Neural cell (in vitro differentiated cells): ENCODE measurements at regions not wholly inside any gene's neighbourhood (a gene's known extent, or its start where the extent isn't known, plus 50 kb on each side); places are given as distances from the start of the nearest gene placed in this dataset.

Experiments used
- CTCF ChIP-seq: fragments of 450-650 bp; IDR thresholded peaks from 2 replicates; pipeline ENCODE4 v1.5.1; 2014; ENCODE audit warnings: antibody characterized with exemption, mild to moderate bottlenecking, moderate library complexity; ENCODE audit not compliant: poor library complexity, severe bottlenecking
- EP300 ChIP-seq: fragments of 450-650 bp; conservative IDR thresholded peaks from 2 replicates; pipeline ENCODE4 v1.6.1; 2014; ENCODE audit warnings: antibody characterized with exemption, mild to moderate bottlenecking, moderate library complexity; ENCODE audit not compliant: poor library complexity, severe bottlenecking
- EZH2 ChIP-seq: fragments of 200-600, 300-800 bp; shearing (Covaris generic), sonication (generic); IDR thresholded peaks from 2 replicates; pipeline ENCODE4 v1.6.1; 2014; ENCODE audit warnings: antibody characterized with exemption, low read length, borderline replicate concordance, mild to moderate bottlenecking; ENCODE audit not compliant: insufficient read depth, poor library complexity, severe bottlenecking
- POLR2AphosphoS5 ChIP-seq: IDR thresholded peaks from 2 replicates; pipeline ENCODE4 v1.6.1; 2012
- RAD21 ChIP-seq: fragments of 450-650 bp; conservative IDR thresholded peaks from 2 replicates; pipeline ENCODE4 v1.6.1; 2014; ENCODE audit warnings: antibody characterized with exemption, mild to moderate bottlenecking, moderate library complexity
- REST ChIP-seq: IDR thresholded peaks from 2 replicates; pipeline ENCODE4 v1.6.1; 2012; ENCODE audit warnings: borderline replicate concordance

- TF ChIP-seq CTCF: no peak
- TF ChIP-seq EZH2: no peak
- no peak for TF ChIP-seq REST
- TF ChIP-seq POLR2AphosphoS5: peak; percentile 33
- peak; percentile 33 for TF ChIP-seq EP300
- TF ChIP-seq RAD21: no peak
Observed at GRCh38 chr18:29146068-29146467, 969.1 kb upstream of the CDH2 start.
